Caco-2 (cell line): ENCODE measurements at regions not wholly inside any gene's neighbourhood (a gene's known extent, or its start where the extent isn't known, plus 50 kb on each side); places are given as distances from the start of the nearest gene placed in this dataset.

ENCODE experiments used
- BruUV-seq: library from RNA; stranded (reverse); fragments of 400-500 nt; replicated peaks from 2 replicates; lab custom pipeline; 2021; lab: Mats Ljungman, UMichigan
- CTCF ChIA-PET: fragments of 300-600 bp; sonication (Branson Sonifier 250); formaldehyde crosslinking; loops from one replicate; lab custom pipeline; 2022; ENCODE audit warnings: antibody characterized with exemption; lab: Charles Lee
- POLR2A ChIA-PET: fragments of 300-600 bp; sonication (Branson Sonifier 250); formaldehyde crosslinking; loops from one replicate; lab custom pipeline; 2022; ENCODE audit warnings: antibody characterized with exemption; lab: Charles Lee
- DNase-seq, 2 experiments: peaks; one replicate each; pipeline versions ENCODE4 v3.0.0 to v3.0.0-alpha.2; 2020 to 2022
- H3K27me3 ChIP-seq: replicated peaks from 2 replicates; pipeline ENCODE4 v1.6.0; 2011; ENCODE audit warnings: low read length; ENCODE audit not compliant: control insufficient read depth, insufficient read depth
- H3K36me3 ChIP-seq: 2 replicates; pipeline ENCODE4 v1.5.1; 2011; ENCODE audit warnings: low read length; ENCODE audit not compliant: control insufficient read depth, insufficient read depth
- H3K4me1 ChIP-seq: fragments of 250-450 bp; sonication (Bioruptor Pico); 2 replicates; pipeline ENCODE4 v1.5.1; 2020; ENCODE audit warnings: mild to moderate bottlenecking
- H3K4me3 ChIP-seq: 2 replicates; pipeline ENCODE4 v1.5.1; 2011; ENCODE audit warnings: low read depth, mild to moderate bottlenecking, control low read depth, low read length
- H3K9me3 ChIP-seq: fragments of 250-450 bp; sonication (Bioruptor Pico); 2 replicates; pipeline ENCODE4 v1.5.1; 2020; ENCODE audit warnings: mild to moderate bottlenecking, moderate library complexity
- H3K27ac Mint-ChIP-seq: one replicate; pipeline ENCODE4 v1.8.0; 2022; ENCODE audit warnings: mixed read lengths; ENCODE audit not compliant: unreplicated experiment
- H3K27me3 Mint-ChIP-seq: one replicate; pipeline ENCODE4 v1.8.0; 2022; ENCODE audit warnings: mixed read lengths; ENCODE audit not compliant: insufficient read depth, unreplicated experiment
- H3K36me3 Mint-ChIP-seq: one replicate; pipeline ENCODE4 v1.8.0; 2022; ENCODE audit warnings: mild to moderate bottlenecking, mixed read lengths; ENCODE audit not compliant: insufficient read depth, unreplicated experiment
- H3K4me1 Mint-ChIP-seq: one replicate; pipeline ENCODE4 v1.8.0; 2022; ENCODE audit warnings: low read depth, mixed read lengths; ENCODE audit not compliant: unreplicated experiment
- H3K4me3 Mint-ChIP-seq: one replicate; pipeline ENCODE4 v1.8.0; 2022; ENCODE audit warnings: mild to moderate bottlenecking, moderate library complexity, mixed read lengths; ENCODE audit not compliant: unreplicated experiment
- H3K9me3 Mint-ChIP-seq: one replicate; pipeline ENCODE4 v1.8.0; 2022; ENCODE audit warnings: mixed read lengths; ENCODE audit not compliant: unreplicated experiment
- intact Hi-C: fragments of 100-400 bp; cut with micrococcal nuclease; formaldehyde crosslinking; loops from one replicate; pipeline ENCODE4 v1.10.0; 2022; ENCODE audit not compliant: unreplicated experiment
- TF ChIP-seq, protein P1 (sequence below), 2 experiments: fragments of 200-600 bp in 1 of 2; IDR thresholded peaks; 1 replicate in 1 of 2; 2 replicates in 1 of 2; pipeline versions ENCODE4 v1.5.1 to v1.8.0; 2011 to 2022; ENCODE audit warnings: antibody characterized with exemption in 1 of 2, control low read depth in 1 of 2, inconsistent platforms in 1 of 2, low read depth in 1 of 2, low read length in 1 of 2, mild to moderate bottlenecking in 1 of 2, moderate library complexity in 1 of 2; ENCODE audit not compliant: insufficient read depth in 1 of 2, severe bottlenecking in 1 of 2, unreplicated experiment in 1 of 2

DNA sequence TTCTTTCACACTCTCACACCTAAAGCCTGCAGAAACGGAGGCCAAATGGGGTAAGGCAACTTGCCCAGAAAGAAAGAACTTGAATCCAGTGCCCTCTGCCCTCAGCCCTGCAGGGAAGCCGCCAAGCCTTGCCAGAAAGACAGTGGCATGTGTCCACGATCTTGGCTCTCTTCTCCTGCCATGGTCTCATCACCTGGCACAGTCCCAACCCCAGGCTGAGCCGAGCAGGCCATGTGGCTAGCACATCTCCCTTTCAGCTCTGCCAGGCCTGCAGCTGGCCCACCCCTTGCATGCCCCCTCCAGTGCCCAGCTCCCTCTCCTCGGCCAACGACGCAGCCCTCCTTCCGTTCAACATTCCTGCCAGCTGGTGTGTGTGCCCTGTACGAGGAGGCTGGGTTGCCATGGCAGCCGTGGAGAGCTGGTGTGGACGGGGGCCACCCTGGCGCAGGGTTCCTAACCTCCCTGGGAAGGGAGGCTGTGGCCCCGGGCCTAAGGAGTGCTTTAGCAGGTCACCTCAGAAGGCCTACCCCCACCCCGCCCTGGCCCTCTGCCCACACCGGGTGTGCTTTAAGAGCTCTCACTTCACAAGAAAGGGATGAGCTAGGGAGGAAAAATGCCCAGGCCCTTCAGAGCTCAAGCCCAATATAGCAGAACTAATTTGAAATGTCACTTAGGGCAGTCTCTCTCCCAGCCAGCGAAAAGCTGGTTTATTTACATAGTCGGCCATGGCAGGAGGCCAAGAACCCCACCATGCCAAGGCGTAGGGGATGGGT lies 73.0 kb upstream of the PJA1 start:
- no peak overlapping the region for H3K4me3 ChIP-seq
- Mint-ChIP-seq H3K27ac (no peak overlapping the region), H3K4me1 (no peaks in the 10 kb centered on the region), H3K27me3 (peaks cover 8% of the 10 kb centered on the region), H3K9me3 (no peaks in the 10 kb centered on the region), H3K4me3 (no peak overlapping the region), H3K36me3 (no peaks in the 10 kb centered on the region)
- no peaks in the 10 kb centered on the region for H3K36me3 ChIP-seq
- ChIA-PET POLR2A (no interaction called here), CTCF (no interaction called here)
- TF ChIP-seq, protein P1, sequence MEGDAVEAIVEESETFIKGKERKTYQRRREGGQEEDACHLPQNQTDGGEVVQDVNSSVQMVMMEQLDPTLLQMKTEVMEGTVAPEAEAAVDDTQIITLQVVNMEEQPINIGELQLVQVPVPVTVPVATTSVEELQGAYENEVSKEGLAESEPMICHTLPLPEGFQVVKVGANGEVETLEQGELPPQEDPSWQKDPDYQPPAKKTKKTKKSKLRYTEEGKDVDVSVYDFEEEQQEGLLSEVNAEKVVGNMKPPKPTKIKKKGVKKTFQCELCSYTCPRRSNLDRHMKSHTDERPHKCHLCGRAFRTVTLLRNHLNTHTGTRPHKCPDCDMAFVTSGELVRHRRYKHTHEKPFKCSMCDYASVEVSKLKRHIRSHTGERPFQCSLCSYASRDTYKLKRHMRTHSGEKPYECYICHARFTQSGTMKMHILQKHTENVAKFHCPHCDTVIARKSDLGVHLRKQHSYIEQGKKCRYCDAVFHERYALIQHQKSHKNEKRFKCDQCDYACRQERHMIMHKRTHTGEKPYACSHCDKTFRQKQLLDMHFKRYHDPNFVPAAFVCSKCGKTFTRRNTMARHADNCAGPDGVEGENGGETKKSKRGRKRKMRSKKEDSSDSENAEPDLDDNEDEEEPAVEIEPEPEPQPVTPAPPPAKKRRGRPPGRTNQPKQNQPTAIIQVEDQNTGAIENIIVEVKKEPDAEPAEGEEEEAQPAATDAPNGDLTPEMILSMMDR (IDR thresholded peaks at IDR 0.05; ENCODE audit: insufficient read depth in 1 of 2, low read depth in 1 of 2, low read length in 1 of 2, severe bottlenecking in 1 of 2, unreplicated experiment in 1 of 2): no peak
- no TSS peak for BruUV-seq
- intact Hi-C loops: no loop called here
- no peaks in the 10 kb centered on the region for H3K27me3 ChIP-seq
- H3K4me1 ChIP-seq: no peaks in the 10 kb centered on the region
- no peak for DNase-seq
- no peaks in the 10 kb centered on the region for H3K9me3 ChIP-seq

DNA sequence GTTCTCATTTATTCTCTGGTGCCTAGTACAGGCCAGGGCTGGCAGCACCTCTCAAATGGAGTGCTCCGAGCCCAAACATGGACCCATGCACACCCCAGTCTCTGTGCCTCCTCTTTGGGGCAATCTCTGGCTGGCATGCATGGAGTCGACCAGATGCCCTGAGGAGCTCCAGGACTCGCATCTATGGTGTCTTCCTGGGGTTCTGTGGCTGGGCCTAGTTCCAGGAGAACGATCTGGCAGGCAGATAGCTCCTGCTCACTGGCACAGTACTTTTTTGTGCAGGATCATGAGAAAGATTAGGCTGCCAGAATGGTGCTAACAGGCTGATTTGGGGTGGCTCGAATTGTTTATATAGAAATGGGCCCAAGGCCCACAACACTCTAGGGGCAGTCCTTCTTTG lies 72.0 kb upstream of the PJA1 start:
- H3K4me3 ChIP-seq: no peak overlapping the region
- BruUV-seq: no TSS peak
- H3K4me1 Mint-ChIP-seq: no peaks in the 10 kb centered on the region
- H3K4me1 ChIP-seq: no peaks in the 10 kb centered on the region
- ChIA-PET POLR2A (no interaction called here), CTCF (no interaction called here)
- H3K27me3 Mint-ChIP-seq: no peaks in the 10 kb centered on the region
- H3K9me3 Mint-ChIP-seq: no peaks in the 10 kb centered on the region
- no peaks in the 10 kb centered on the region for H3K9me3 ChIP-seq
- H3K27ac Mint-ChIP-seq: no peak overlapping the region
- TF ChIP-seq, protein P1 (IDR thresholded peaks at IDR 0.05; ENCODE audit: insufficient read depth in 1 of 2, low read depth in 1 of 2, low read length in 1 of 2, severe bottlenecking in 1 of 2, unreplicated experiment in 1 of 2): no peak
- H3K36me3 Mint-ChIP-seq: no peaks in the 10 kb centered on the region
- intact Hi-C loops: no loop called here
- no peak overlapping the region for H3K4me3 Mint-ChIP-seq
- H3K36me3 ChIP-seq: no peaks in the 10 kb centered on the region
- H3K27me3 ChIP-seq: no peaks in the 10 kb centered on the region
- DNase-seq: no peak

DNA sequence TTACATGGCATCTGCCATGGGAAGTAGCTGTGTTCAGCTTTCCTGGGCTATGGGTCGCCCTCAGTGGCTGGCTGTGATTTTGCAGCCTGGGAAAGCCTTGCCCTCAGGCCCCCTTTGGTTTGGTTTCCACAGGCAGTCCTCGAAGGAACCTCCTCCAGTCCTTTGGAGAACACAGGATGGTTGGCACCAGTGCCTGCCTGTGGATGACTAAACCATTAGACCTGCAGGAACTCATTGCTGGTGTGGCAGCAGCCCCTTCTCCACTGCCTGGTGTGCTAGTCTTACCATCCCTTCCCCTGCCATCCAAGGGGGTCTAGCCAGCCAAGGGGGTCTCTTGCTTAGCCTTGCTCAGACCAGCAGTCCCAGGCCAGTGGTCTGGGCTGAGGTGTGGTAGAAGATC lies 71.4 kb upstream of the PJA1 start:
- Mint-ChIP-seq H3K9me3 (no peaks in the 10 kb centered on the region), H3K36me3 (no peaks in the 10 kb centered on the region), H3K27me3 (no peaks in the 10 kb centered on the region), H3K27ac (no peak overlapping the region), H3K4me3 (no peak overlapping the region), H3K4me1 (no peaks in the 10 kb centered on the region)
- DNase-seq: no peak
- ChIA-PET CTCF (no interaction called here), POLR2A (no interaction called here)
- no TSS peak for BruUV-seq
- H3K4me1 ChIP-seq: no peaks in the 10 kb centered on the region
- no peaks in the 10 kb centered on the region for H3K36me3 ChIP-seq
- H3K4me3 ChIP-seq: no peak overlapping the region
- TF ChIP-seq, protein P1 (IDR thresholded peaks at IDR 0.05; ENCODE audit: insufficient read depth in 1 of 2, low read depth in 1 of 2, low read length in 1 of 2, severe bottlenecking in 1 of 2, unreplicated experiment in 1 of 2): no peak
- H3K27me3 ChIP-seq: no peaks in the 10 kb centered on the region
- intact Hi-C loops: no loop called here
- H3K9me3 ChIP-seq: no peaks in the 10 kb centered on the region
